ENCODE measurements at regions not wholly inside any gene's neighbourhood (a gene's known extent, or its start where the extent isn't known, plus 50 kb on each side); places are given as distances from the start of the nearest gene placed in this dataset.

GRCh38 chr7:14054125-14054524 lies 64.7 kb upstream of the ETV1 start:
- Mint-ChIP-seq H3K27me3 (ENCODE audit: low read depth) (no peaks in the 10 kb centered on the region), H3K27ac (no peak overlapping the region), H3K4me1 (no peaks in the 10 kb centered on the region), H3K9me3 (no peaks in the 10 kb centered on the region), H3K4me3 (no peak overlapping the region), H3K36me3 (ENCODE audit: insufficient read depth in 1 of 3, low read depth in 3 of 3) (no peaks in the 10 kb centered on the region)
- H2BK120ac ChIP-seq (ENCODE audit: low read depth, low read length, poor library complexity, severe bottlenecking): no peak overlapping the region
- no peak overlapping the region for H3K9ac ChIP-seq (ENCODE audit: extremely low read depth, insufficient read length, low read length)
- no peak overlapping the region for H3K4me2 ChIP-seq (ENCODE audit: insufficient read depth, insufficient read length, low read length)
- H4K5ac ChIP-seq (ENCODE audit: insufficient read length, low read depth, low read length): no peak overlapping the region
- H2BK15ac ChIP-seq (ENCODE audit: low read depth, low read length): no peak overlapping the region
- H2AK5ac ChIP-seq (ENCODE audit: insufficient read length, low read length): no peak overlapping the region
- no CpG with 5 or more reads among the region's 3 CpGs for WGBS (ENCODE audit: extremely low coverage, insufficient read length, low lambda C conversion rate)
- TF ChIP-seq CTCF (conservative IDR thresholded peaks at IDR 0.05): no peak
- no peak overlapping the region for H4K91ac ChIP-seq (ENCODE audit: insufficient read length, low read depth, low read length)
- no peak for DNase-seq
- H3K4ac ChIP-seq (ENCODE audit: low read depth, low read length): no peak overlapping the region
- no peaks in the 10 kb centered on the region for H4K20me1 ChIP-seq (ENCODE audit: control insufficient read depth, insufficient read depth, insufficient read length)
- H3K27ac ChIP-seq (ENCODE audit: insufficient read length, low read depth, low read length): no peak overlapping the region
- no peak overlapping the region for H3K14ac ChIP-seq (ENCODE audit: insufficient read depth, low read length)
- H3K18ac ChIP-seq (ENCODE audit: insufficient read length, low read depth, low read length): no peak overlapping the region
- H3K56ac ChIP-seq (ENCODE audit: insufficient read length, low read depth, low read length): no peak overlapping the region
- no peaks in the 10 kb centered on the region for H3K4me1 ChIP-seq (ENCODE audit: insufficient read depth, low read length)
- no peaks in the 10 kb centered on the region for H3K27me3 ChIP-seq (ENCODE audit: insufficient read depth, low read length)
- H4K8ac ChIP-seq (replicated peaks; ENCODE audit: insufficient read length, low read depth, low read length): no peak overlapping the region
- no peaks in the 10 kb centered on the region for H3K9me3 ChIP-seq (ENCODE audit: control insufficient read depth, low read depth, low read length)
- H2AFZ ChIP-seq (ENCODE audit: low read length): no peak overlapping the region
- H3K79me1 ChIP-seq (ENCODE audit: insufficient read depth, low read depth, low read length, poor library complexity, severe bottlenecking): no peaks in the 10 kb centered on the region
- no peak overlapping the region for H2BK5ac ChIP-seq (ENCODE audit: insufficient read length, low read length)
- no peak overlapping the region for H3T11ph ChIP-seq (ENCODE audit: low read length)
- H2BK20ac ChIP-seq (ENCODE audit: low read depth, low read length, poor library complexity, severe bottlenecking): no peak overlapping the region
- H2BK12ac ChIP-seq (ENCODE audit: insufficient read length, low read depth, low read length): no peak overlapping the region
- H3K23ac ChIP-seq (ENCODE audit: insufficient read length, low read depth, low read length): no peak overlapping the region
- no peaks in the 10 kb centered on the region for H3K23me2 ChIP-seq (ENCODE audit: insufficient read length, low read depth, low read length, poor library complexity, severe bottlenecking)
- H3K79me2 ChIP-seq (ENCODE audit: insufficient read depth, low read length): no peaks in the 10 kb centered on the region
